HG03095 (cell line): ENCODE measurements at regions not wholly inside any gene's neighbourhood (a gene's known extent, or its start where the extent isn't known, plus 50 kb on each side); places are given as distances from the start of the nearest gene placed in this dataset.
"Not testable (repeated sequence)": the region's sequence is repeated elsewhere in the genome, so short reads cannot be mapped to it uniquely, and the experiment has no call there.

ENCODE experiments used
- ATAC-seq: cut with Tn5 transposase; IDR thresholded peaks from one replicate; pipeline ENCODE4 v1.9.1; 2021; ENCODE audit warnings: moderate library complexity; ENCODE audit not compliant: unreplicated experiment

DNA sequence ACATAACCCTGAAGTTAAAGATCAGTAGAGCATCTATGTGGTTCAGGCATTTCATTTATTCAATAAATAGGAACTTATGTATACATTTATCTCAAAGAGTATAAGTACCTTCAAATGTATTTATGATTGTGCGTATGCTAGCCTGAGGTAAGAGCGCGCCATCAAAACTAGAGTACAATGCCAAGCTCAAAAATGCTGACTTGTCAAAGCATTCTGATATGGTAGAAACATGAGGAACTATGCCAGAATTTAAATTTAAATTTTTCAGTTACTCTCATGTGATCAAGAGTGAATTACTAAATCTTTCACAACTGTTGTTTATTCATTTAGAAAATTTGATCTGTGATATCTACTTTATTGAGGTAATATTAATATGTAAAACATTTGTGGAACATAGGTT, 225.5 kb upstream of the CDH8 start:
- no peak for ATAC-seq

- ATAC-seq = not testable (repeated sequence)
Observed at GRCh38 chr16:62258931-62259435, 222.7 kb upstream of the CDH8 start.

DNA sequence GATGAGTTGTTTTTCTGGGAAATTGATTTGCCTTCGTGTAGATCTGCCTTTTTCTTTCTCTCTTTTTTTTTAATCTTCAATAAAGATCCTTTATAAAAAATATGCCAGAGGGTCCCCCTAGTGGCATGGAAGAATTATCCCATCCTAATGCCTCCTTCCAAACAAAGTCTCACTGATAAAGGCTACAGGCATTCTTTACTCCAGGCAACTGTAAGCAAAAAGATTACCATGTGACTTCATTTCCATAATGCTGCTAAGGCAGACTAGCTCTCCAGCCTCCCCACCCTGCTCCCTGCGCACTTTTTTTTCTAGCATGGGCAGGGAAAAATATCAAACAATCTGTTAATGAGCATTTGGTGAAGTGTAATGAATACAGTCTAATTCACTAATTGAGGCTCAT, 220.2 kb upstream of the CDH8 start:
- ATAC-seq = no peak

- no peak for ATAC-seq
Observed at GRCh38 chr16:62254847-62255246, 218.6 kb upstream of the CDH8 start.

- ATAC-seq = no peak
Observed at GRCh38 chr16:62254372-62254771, 218.1 kb upstream of the CDH8 start.

- no peak for ATAC-seq
Observed at GRCh38 chr16:62253966-62254365, 217.7 kb upstream of the CDH8 start.

GRCh38 chr16:62249069-62249468, 212.8 kb upstream of the CDH8 start:
- no peak for ATAC-seq

GRCh38 chr16:62240722-62241121, 204.5 kb upstream of the CDH8 start:
- ATAC-seq = no peak

DNA sequence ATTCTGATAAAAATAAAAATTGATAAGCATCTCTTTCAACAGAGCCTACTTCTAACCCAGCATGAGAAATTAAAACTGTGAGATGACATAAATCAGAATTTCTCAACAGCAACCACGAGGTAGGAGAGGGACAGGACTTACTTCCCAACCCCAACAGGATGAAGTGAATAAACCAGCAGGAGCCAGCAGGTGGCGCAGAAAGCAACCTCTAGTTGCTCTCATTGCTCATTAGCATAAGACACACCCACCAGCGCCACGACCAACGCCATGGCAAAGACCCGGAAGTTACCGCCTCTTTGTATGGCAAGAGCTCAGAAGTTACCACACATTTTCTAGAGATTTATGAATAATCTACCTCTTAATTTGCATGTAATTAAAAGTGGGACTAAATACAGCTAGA, 189.4 kb upstream of the CDH8 start:
- ATAC-seq = peak; percentile 60

DNA sequence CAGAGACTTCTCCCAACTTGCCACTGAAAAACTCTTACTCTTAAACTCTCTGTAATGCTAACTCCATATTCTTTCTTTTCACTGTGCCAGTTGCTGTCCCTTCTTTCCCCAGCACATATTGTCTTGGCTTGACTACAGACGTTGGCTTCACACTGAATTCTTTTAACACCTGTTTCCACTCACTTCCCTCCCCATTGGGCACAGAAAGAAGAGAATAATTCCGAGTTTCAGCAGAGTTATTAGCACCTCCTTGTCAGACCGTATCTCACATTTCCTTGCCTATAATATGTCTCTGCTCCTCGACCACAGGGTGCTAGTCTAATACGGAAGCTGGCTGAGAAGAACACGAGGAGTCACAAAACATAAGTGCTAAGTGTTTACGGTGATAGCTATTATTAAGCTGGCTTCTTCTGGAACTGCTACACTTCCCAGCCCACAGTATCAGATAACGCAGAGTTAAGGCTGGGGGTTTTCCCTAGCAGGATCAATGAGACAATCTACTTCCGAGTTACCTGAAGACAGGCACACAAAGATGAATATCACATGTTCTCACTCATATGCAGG, 188.5 kb upstream of the CDH8 start:
- ATAC-seq = no peak

- no peak for ATAC-seq
Observed at GRCh38 chr16:62216837-62217236, 180.6 kb upstream of the CDH8 start.

DNA sequence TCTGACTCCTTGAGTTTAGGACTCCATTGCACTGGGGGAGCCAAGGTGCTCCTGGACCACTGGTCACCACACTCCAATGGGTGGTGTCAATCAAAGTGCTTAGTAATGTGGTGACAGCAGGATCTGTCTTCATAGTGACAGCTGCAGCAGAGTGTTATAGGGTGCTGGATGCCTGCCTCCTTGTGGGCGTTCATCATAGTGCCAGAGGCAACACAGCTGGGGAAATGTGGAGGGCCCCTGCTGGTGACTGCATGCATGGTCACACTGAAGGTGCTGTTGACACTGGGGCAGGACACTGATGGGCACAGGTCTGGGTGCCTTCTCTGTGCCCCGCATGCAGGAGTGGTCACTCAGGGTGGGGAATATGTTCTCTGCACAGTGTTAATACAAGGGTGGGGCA, 177.5 kb upstream of the CDH8 start:
- no peak for ATAC-seq

GRCh38 chr16:62208934-62209333, 172.7 kb upstream of the CDH8 start:
- ATAC-seq = no peak

GRCh38 chr16:62205459-62205858, 169.2 kb upstream of the CDH8 start:
- ATAC-seq = no peak

GRCh38 chr16:62201911-62202310, 165.7 kb upstream of the CDH8 start:
- ATAC-seq = no peak

DNA sequence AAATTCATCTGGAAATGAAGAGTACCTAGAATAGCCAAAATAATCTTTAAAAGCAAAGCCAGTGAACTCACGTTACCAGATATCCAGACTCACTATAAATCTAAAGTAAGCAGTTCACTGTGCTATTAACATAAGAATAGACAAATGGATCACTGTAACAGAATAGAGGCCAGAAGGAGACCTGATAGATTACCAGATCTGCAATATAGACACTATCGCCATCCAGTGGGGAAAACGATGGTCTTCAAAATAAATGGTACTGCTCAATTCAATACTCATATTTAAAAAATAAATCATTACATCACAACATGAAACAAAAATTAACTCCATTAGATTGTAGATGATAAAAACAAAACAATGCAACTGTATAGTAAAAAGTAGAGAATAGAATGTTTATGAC, 158.6 kb upstream of the CDH8 start:
- ATAC-seq = no peak

GRCh38 chr16:62190426-62190825, 154.2 kb upstream of the CDH8 start:
- ATAC-seq = no peak

DNA sequence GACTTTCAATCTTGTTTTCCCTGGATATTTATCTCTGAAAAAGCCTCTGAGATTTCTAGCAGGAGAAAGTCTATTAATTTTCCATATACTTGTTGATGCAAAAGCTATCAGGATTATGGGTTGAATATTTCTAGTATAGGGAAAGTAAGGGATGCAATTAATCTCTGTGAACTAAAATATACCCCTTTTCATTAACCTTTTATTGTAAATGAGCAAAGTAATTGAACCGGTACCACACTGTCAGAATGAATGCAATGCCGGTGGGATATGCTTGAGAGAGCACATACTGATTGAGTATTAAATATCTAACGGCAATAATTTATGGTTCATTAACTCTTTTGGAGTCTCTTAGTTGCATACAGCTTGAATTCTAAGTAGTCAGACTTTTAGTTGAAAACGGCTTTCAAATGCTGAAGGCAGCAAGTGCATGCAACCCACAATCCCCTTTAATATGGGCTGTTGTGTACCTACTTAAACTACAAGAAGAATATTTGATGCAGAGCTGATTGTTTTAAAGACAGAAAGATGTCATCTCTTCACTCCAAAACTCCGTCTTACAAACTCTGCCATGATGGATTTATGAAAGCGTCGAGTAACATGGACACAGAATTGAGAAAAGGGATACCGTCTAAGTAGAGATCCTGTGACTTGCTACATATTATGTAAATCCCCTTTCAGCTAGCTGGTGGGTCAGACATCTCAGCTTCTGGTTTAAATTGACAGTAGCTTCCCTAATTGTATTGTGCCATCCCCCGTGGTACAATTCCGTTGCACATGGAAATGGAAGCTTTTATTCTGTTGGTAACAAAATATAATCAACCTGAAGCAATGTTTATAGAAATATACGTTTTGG, 141.3 kb upstream of the CDH8 start:
- no peak for ATAC-seq

- no peak for ATAC-seq
Observed at GRCh38 chr16:62170642-62171041, 134.4 kb upstream of the CDH8 start.

DNA sequence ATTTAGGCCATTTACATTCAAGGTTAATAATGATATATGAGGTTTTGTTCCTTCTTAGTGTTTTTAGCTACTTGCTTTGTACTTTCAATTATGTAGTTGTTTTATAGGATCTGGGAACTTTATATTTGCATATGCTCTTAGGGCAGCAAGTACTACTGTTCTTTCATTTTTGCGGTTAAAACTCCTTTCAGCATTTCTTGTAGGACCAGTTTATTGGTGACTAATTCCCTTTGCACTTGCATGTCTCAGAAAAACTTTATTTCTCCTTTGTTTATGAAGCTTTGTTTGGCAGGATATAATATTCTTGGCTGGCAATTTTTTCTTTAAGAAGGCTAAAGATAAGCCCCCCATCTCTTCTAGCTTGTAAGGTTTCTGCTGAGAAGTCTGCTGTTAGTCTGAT, 131.3 kb upstream of the CDH8 start:
- no peak for ATAC-seq

DNA sequence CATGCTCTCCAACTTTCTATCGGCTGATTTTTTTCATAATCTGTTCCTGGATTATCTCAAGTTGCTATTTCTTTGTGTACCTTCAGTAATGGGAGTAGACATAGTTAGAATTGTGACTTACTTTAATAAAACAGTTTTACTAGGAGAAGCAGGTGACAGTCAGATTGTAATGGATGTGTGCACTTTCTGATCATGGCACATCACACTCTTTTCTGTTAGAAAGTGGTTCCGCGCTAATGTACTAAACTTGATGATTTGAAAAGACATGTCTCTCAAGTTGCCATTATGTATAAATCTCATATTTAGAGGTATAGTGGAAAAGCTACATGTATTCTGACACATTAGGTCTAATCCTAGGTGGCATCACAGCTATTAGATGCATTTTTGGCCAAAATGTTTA, 121.3 kb upstream of the CDH8 start:
- ATAC-seq = no peak

DNA sequence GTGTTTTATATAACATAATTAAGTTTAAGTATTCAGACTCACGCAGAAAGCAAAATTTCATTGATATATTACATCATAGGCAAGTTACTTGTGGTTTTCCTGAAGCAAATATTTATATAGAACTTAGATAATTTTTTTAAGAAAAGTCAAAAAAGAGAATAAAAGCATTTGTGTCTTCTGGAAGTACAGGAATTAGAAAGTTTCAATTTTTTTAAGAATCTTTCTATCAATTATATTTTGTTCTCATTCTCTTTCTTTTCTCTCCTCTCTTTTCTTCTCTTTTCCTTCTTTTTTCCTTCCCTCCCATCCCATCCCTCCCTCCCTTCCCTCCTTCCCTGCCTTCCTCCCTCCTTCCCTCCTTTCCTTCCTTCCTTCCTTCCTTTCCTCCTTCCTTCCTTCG, 120.7 kb upstream of the CDH8 start:
- ATAC-seq = no peak

- ATAC-seq = no peak
Observed at GRCh38 chr16:62149631-62150030, 113.4 kb upstream of the CDH8 start.
